ENCODE measurements at regions not wholly inside any gene's neighbourhood (a gene's known extent, or its start where the extent isn't known, plus 50 kb on each side); places are given as distances from the start of the nearest gene placed in this dataset.
"Not testable (repeated sequence)": the region's sequence is repeated elsewhere in the genome, so short reads cannot be mapped to it uniquely, and the experiment has no call there.

DNA sequence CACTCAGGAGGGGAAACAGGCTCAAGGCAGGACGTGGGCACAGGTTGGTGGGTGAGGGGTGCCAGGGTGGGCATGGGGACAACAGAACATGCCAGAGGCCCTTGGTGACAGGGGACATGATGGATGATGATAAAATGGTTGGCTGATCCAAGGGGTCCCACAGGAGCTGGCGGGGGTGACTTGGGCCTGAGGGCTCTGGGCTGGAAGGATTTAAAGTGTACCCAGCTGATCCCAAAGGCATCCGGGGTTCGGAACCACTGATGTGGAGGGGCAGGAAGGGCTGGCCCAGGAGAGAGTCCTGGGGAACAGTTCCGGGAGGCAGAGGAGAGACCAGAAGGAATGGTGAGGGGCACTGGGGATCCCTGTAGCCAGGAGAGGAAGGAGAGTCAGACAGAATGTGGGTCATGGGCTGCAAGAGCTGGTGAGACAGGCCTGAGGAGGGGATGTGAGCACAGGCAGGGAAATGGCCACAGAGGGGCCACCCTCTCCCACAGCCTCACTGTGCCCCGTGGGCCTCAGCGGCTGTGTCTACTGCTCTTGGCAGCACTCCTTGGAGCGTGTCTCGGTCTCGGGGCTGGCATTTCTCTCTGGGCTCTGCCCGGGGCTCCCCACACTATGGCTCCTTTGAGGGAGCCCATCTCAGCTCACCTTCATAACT lies 70.7 kb upstream of the PTPN20 start:
- H3K27ac ChIP-seq; H3K4me3 ChIP-seq; DNase-seq; H3K27me3 ChIP-seq; intact Hi-C loops (cut with DNase I; ENCODE audit: low total_unique reads); H3K4me1 ChIP-seq; H3K9me3 ChIP-seq; H3K36me3 ChIP-seq (ENCODE audit: low read depth, missing control alignments): not testable (repeated sequence)
- 88 to 92% methylated on average over 5 of the region's 11 CpGs for WGBS, 2 donors

DNA sequence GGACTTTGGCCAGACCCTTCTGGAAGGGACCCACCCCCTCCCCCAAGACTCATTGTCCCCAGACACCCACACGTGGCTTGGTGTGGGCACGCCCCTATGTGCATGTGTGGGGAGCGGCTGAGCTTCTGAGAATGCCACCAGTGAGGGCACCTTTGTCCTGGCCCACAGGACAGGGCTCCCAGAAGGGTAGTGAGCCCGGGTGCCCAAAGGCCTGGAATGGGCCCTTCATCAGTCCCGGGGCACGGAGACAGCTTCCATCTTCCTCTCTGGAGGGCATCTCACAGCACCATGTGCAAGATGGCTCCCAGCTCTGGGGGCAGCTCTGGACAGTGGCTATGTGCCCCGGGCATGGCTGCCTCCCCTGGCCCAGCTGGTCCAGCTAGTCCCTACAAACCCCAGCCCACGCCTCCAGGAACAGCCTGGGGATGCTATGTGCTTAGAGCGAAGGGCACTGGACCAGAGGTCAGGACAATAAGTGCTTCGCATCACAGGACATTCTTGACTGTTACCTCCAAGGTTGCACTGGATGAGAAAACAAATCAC lies 70.1 kb upstream of the PTPN20 start:
- H3K4me1 ChIP-seq; H3K9me3 ChIP-seq; H3K36me3 ChIP-seq (ENCODE audit: low read depth, missing control alignments); H3K4me3 ChIP-seq; intact Hi-C loops (cut with DNase I; ENCODE audit: low total_unique reads); H3K27ac ChIP-seq; H3K27me3 ChIP-seq; DNase-seq: not testable (repeated sequence)
- 92% methylated on average over 6 of the region's 10 CpGs; no CpG with 5 or more reads in 1 of the 2 donors for WGBS, 2 donors

DNA sequence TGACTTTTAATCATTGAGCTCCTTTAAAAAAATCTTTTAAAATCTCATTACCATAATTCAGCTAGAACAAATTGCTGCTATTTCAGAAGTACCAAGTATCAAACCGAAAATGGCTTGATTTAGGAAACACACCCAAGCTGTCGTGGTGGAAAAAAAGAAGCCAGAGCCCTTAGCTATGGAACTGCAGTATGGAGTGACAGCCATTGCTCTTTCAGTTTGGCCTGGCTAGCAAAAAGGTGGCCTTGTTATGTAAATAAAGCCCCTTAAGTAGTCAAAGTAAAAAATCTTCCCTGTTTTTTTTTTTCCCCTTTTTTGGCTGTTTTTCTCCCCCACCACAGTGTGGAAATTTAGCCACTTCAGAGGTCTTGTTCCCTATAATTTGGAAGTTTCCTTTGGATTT lies 66.0 kb upstream of the PTPN20 start:
- H3K27me3 ChIP-seq; H3K4me3 ChIP-seq; H3K4me1 ChIP-seq; intact Hi-C loops (cut with DNase I; ENCODE audit: low total_unique reads); H3K36me3 ChIP-seq (ENCODE audit: low read depth, missing control alignments); H3K9me3 ChIP-seq; H3K27ac ChIP-seq; DNase-seq: not testable (repeated sequence)
- WGBS, 2 donors, result 57 to 80% methylated on average over 2 of the region's 2 CpGs

DNA sequence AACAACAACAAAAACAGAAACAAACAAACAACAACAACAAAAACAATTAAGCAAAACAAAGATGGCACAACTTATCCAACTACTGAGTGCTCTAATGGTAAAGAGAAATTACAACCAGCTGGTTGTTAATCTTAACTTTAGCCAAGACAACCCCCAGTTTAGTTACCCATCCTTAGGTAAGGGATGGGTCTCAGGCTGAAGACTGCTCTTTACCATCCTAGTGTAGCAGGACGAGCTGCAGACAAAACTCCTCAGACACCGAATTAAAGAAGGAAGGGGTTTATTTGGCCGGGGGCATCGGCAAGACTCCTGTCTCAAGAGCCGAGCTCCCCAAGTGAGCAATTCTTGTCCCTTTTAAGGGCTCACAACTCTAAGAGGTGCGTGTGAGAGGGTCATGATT lies 65.6 kb upstream of the PTPN20 start:
- H3K27me3 ChIP-seq; H3K27ac ChIP-seq; intact Hi-C loops (cut with DNase I; ENCODE audit: low total_unique reads); H3K36me3 ChIP-seq (ENCODE audit: low read depth, missing control alignments); H3K9me3 ChIP-seq; H3K4me3 ChIP-seq; H3K4me1 ChIP-seq; DNase-seq: not testable (repeated sequence)
- WGBS, 2 donors, result no CpG with 5 or more reads among the region's 6 CpGs

DNA sequence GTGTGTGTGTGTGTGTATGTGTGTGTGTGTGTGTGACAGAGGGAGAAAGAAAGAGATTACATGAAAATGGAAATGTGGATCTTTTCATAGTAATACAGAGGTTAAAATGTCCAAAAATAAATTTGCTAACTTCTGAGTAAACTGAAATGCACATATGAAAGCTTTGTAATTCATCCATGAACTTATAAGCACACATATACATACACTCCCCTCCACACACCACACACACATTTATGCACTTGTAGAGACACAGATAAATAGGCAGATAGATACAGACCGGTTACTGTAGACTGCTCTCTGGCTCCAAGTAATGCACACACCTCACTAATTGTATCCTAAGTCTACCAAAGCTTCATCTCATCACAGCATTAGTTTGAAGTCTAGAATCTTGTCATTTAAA lies 50.5 kb upstream of the PTPN20 start:
- H3K4me1 ChIP-seq; H3K27ac ChIP-seq; H3K36me3 ChIP-seq (ENCODE audit: low read depth, missing control alignments); DNase-seq; intact Hi-C loops (cut with DNase I; ENCODE audit: low total_unique reads); H3K27me3 ChIP-seq; H3K4me3 ChIP-seq; H3K9me3 ChIP-seq: not testable (repeated sequence)
- WGBS, 2 donors, result 88% methylated on average over 1 of the region's 1 CpG; no CpG with 5 or more reads in 1 of the 2 donors

Small RNA genes in the stretch of these regions (small RNA-seq; reads per million reads assigned to genes)
- 0 reads per million in 2 donors for gene RNA5SP311

Measured in testis (tissue), 2 donors.